Stimulated activated CD4-positive, alpha-beta T cell treated with anti-CD3 and anti-CD28 coated beads, Interleukin-12 subunit alpha, Interleukin-12 subunit beta, amount 100 ng/mL, for 48 hours (primary cell): ENCODE measurements at regions not wholly inside any gene's neighbourhood (a gene's known extent, or its start where the extent isn't known, plus 50 kb on each side); places are given as distances from the start of the nearest gene placed in this dataset.
"Not testable (repeated sequence)": the region's sequence is repeated elsewhere in the genome, so short reads cannot be mapped to it uniquely, and the experiment has no call there.

Experiments
- DNase-seq, 3 donors: peaks; one replicate each; pipeline ENCODE4 v3.0.0-alpha.2; 2020; ENCODE audit warnings: low read depth in 2 of 3, low spot score in 1 of 3

DNA sequence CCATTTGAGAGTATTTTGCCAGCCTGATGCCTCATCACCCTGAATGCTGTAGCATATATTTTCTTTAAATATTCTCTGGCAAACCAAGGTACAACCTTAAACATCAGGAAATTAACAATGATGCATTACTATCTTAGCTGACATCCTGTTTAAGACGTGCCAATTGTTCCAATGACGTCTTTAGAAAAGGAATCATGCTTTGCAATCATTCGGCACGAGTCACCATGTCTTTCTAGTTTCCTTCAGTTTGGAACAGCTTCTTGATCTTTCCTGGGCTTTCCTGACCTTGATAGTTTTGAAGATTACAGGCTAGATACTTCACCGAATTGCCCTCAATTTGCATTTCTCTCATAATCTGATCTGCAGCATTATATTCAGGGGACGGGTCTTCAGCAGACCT, 88.2 kb upstream of the GLI2 start:
- DNase-seq = no peak

DNA sequence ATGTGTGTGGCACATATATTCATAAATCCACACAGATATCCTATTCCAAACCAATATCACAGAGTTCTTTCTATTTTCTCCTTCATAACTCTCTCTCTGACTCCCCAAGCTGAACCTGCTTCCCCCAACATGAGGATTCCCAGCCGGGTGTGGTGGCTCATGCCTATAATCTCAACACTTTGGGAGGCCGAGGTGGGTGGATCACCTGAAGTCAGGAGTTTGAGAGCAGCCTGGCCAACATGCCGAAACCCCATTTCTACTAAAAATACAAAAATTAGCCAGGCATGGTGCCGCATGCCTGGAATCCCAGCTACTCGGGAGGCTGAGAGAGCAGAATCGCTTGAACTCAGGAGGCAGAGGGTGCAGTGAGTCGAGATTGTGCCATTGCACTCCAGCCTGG, 86.3 kb upstream of the GLI2 start:
- not testable (repeated sequence) for DNase-seq

DNA sequence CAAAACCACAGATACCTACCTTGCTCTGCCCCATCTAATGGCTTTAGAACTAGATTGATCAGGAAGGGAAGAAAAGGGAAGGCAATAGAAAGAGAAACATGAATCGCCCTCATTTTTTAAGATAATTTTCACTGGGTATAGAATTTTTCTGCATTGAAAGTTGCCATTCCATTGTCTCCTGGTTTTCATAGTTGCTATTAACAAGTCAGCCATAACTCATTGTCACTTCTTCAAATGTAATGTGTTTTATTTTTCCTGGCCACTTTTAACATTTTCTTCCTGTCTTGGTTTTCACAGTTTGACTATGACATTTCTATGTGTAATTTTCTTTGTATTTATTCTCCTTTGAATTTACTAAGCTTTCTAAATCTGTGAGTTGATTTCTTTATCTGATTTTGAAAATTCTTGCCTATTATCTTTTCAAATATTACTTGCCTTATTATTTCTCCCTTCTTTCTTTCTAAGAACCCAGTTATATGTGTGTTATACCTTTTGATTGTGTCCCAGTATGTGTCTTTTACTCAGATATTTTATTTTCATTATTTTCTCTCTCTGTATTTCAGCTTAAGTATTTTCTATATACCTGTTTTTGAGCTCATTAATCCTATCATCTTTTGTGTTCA, 85.5 kb upstream of the GLI2 start:
- no peak for DNase-seq

DNA sequence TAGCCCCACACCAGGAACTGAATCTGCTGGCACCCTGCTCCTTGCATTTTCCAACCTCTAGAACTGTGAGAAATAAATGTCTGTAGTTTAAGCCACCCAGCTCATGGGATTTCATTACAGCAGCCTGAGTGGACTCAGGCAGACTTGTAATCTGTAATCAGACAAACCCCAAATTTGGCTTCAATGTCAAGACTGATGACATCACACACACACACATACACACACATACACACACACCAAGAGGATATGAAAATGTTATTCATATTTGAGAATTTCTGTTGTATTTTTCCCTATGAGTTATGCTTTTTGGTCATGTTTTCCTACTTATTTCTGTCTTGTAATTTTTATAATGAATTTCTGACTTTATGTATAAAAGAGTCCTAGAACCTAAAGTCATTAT, 83.8 kb upstream of the GLI2 start:
- DNase-seq = no peak

DNA sequence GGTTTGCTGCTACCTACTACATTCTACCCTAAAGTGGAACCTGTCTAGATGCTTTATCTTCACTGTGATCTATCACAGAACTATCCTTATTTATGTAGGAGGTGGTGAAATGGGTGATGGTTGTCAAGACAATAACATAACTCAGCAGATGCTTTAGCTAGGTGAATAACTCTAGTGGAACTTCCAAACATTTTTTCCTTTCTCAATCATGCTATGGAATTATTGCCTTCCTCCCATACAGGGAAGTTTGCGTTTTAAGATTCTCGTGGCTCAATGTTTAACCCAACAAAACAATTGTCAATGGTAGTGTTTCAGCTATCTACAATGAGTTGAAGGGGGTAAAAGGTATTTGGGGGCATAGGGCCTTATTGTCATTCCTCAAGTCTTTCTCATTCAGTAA, 82.6 kb upstream of the GLI2 start:
- no peak for DNase-seq

DNA sequence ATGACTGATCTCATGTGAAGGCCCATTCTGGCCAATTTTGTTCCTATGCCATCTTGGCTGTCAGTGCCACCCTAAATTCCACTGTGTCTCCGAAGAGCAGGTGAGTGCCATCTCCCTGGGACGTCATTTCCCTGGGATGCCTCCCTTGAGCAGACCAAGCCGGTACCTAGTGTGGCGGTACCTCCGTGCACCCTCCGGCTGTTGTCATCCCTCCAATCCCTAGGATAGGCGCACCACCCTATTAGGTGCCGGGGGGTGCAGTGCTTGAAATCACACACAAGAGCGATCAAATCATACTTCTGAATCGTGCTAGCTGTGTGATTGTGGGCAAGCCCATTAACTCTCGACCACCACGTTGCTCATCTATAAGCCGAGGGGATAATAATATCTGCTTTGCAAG, 81.8 kb upstream of the GLI2 start:
- no peak for DNase-seq

DNA sequence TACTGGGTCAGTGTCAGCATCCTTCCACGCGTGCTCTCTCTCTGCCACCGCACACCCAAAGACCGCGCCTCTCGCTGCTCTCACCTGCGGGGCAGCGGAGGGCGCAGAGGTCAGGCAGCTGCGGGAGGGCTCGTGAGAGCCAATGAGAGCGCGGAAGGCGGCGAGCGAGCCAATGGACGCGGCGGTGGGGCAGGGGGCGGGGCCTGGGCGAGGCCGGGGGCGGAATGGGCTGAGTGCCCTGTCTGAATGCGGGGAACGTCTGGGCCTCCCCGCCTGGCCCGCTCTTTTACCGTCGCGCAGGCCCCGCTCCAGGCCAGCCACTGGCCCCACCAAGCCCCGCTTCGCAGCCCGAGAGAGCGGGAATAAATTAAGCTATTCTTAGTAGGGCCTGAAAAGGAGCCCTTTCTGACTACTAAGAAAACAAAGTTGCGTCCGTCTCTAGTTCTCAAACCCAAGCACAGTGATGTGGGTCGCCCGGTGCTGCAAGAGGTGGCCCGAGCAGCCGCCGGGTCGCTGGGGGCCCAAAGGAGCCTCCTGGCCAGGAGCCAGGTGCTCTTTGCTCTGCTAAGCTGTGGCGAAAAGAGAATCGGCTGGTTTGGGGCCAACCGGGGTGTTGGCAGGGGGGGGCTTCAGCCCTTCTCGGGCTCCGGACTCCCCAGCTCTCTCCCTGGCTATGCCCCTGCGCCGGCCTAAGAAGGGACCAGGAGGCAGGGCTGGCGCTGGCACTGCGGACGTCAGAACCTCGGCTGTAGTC, 81.1 kb upstream of the GLI2 start:
- DNase-seq = no peak

DNA sequence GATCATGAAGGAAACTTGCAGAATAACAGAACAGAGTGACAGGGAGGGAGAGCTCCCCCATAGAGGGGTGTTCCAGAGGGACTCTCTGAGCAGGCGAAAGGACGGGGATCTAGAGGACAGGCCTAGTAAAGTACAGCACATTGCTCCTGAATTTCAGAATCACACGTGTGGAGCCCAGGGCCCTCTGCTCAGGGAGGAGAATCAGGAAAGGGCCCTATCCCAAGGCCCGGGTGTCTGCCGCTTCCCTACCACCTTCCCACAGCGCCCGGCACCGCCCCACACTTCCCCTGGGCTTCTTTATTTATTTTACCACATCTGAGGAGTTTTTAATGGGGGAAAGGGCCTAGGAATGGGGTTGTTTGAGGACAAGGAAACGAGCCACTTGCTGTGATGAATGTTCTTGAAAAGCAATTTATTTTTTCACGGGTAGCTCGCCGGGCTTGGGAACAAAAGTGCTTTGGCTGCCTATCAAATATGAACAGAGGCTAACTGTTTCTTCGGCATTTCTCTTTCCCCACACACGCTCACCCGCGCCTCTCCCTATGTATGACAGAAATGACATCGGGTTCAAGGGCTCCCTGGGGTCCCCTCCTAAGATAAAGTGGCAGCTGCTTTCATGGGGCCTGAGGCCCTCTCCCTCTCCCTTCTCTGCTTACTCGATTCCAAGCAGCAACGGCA, 79.3 kb upstream of the GLI2 start:
- DNase-seq = no peak

DNA sequence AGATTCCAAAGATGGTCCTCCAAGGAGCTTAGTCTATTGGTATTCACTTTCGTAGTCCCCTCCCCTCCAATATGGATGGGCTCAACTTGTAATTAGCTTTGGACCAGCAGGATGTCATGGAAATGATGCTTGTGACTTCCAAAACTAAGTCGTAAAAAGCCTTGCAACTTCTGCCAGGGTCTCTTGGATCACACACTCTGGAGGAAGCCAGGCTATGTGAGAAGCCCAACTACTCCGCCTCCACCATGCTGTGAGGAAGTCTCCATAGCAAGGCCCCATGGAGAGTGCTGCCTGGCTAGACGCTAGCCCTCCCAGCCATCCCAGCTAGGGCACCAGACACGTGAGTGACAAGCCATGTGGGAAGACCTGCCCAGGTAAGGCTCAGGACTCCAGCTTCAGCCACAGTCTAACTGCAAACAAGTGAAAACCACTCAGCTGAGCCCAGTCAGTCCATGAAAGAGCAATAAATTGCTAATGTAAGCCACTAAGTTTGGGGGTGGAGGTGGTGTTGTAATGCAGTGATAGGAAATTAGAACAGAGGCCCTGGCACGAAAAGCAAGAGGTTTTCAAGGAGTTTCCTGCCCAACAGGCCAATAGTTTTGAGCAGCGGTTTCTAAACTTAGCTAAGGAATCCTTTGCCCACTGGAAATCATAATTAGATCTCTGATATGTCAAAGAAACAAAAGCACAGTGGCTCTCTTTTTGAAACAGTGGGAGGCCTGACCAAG, 77.5 kb upstream of the GLI2 start:
- no peak for DNase-seq

DNA sequence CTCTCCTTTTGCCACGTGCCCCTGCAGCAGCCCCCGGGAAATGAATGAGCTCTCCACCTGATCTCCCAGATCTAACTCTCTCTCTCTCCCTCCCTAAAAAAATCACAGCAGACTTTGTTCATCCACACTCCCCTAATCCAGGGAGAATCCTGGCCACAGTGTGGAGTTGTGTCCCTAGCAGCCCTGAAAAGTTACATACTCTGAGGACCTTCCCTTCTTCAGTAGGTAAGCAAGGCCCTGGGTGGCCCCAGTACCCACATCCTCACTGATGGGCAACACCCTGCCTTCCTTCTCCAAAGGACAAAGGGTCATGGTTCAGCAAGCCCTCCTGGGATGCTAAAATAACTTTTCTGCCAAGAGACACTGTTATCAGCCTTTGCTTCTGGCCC, 76.9 kb upstream of the GLI2 start:
- DNase-seq = no peak

DNA sequence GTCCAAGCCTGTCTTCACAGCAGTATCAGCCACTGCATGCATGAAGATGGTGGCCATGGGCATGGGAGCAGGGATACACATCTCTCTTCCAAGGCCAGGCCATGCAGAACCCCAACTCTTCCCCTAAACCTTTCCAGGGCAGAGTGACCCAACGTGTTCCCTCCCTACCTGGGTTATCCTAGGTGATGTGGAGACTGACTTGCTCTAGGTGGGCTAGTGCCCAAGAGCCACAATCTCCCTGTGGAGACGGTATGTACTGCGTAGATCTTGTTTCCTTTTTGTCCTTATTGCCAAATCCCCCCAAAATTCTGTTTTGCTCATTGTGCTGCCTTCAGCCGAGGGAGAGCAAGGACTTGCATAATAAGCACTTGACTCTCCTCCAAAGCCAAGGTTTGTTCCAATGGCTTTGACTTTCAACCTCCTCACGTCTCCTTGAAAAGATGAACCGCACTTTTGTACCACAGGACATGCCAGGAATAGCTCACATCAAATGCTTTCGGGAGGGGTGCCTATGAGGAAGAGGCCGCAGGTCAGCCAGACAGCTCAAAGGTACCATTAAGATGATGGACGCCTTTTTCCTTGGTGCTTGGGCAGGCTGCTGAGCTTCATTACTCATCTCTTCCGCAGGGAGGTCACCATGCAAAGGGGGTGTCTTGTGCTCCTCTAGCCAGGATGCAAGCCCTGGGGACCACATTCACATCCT, 76.2 kb upstream of the GLI2 start:
- DNase-seq = no peak

DNA sequence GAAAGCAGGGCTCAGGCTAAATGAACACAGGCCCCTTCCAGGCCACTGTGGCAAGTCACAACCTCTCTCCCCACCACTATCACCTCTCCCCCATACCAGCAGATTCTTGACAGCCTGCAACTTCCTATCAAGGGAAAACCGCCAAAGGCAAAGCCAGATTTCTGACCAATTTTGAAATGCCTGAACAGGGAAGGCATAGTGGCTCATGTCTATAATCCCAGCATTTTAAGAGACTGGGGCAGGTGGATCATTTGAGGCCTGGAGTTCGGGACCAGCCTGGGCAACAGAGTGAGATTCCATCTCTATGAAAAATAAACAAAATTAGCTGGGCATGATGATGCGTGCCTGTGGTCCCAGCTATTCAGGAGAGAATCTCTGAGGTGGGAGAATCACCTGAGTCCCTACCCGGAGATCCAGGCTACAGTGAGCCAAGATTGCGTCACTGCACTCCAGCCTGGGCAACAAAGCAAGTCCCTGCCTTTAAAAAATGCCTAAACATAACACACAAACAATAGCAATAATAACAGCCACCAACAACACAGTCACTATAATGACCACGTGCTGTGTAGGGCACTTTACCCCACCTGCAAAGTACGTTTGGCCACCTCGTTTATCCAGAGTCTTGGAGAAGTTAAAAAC, 75.5 kb upstream of the GLI2 start:
- no peak for DNase-seq

DNA sequence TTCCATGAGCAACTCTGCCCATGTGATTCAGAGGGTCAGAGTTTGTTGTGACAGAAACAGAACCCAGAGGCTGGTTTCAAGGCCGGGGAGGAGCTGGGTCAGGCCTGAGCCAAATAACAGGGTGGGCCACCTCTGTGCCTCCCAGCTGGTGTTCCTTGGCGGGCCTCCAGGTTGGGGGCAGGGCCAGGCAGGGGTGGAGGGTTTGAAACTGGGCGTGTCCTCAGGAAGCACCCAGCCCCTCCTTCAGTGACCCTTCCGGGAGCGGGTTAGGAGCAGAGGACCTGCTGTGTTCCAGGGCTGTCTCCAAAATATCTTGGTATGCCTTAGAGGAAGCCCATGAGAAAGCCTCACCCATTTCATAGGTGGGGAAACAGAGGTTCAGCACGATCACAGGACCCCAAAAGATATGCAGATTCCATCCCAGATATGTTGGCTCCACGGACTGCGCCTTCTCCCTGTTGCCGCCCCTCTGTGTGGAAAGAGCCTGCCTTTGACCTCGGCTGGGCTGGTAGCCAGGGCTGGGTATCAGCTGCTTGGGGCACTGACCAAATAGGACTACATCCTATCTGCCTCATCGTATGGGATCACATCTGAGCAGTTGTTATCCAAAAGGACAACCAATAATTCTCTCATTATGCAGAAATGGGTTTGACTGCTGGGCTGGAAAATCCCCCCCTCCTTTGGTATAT, 74.8 kb upstream of the GLI2 start:
- DNase-seq = no peak

DNA sequence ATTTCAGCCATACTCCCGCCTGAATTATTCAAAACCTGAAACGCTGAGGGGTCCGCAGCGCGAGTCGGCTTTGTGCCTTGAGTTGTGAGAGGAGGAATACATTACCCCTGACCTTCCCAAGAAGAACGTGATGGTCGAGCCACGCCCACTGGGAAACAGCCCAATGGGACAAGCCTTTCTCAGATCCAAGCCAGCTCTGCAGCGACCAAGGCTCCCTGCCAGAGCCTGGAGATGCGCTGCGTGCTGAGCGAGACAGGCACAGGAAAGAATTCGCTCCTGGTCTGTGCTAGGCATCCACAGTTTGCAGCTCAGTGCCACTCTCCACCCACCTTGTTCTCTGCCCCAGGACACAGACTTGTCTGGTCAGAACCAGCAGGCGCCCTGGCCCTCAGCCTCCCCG, 74.1 kb upstream of the GLI2 start:
- DNase-seq = no peak

DNA sequence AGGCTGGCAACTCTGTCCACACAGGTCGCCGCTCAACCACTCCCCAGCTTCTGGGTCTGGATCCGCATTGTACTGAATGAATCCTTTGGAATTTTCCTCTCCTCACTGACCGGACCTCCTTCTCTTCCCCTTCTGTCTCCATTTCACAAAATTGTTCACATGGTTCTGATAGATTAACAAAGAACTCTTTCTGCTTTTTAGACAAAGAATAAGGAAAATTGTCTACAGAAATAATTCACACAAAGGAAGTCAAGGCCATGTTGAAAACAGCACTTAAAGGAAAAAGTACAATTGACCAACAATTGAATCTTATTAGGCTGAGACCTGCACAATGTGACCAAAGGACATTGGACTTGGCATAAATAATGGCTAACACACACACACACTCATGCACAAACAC, 73.6 kb upstream of the GLI2 start:
- DNase-seq = no peak

DNA sequence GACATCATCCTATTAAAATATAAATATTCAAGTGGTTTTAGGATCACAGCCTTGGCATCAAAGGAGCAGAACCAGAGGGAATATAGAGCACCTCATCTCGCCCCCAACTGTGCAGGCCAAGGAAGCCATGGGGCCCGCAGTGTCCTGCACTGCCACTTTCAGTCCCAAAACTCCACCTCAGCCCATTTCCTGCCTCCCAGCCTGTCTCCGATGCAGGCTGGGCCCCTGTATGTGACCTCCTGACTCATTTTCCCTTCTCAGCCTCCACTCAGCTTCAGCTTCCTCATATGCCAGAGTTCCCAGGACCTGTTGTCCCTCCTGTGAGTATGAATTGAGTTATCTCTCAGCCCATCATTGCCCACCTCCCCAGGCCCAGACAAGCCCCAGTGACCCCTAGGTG, 72.9 kb upstream of the GLI2 start:
- no peak for DNase-seq

DNA sequence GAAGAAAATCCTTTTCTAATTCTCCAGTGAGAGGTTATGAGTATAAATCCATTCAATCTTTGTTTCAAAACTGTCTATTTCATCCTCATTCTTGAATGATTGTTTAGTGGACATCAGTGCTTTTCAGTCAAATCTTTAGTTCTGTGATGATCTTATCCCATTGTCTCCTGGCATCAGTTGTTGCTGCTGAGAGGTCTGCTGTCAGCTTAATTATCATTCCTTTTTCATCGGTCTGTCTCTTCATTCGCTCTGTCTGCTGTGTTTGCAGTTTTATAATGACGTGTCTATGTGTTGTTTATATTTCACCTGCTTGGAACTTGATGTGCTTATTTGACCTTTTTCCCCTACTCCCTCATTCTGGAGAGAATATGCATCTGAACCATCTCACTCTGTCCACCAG, 69.2 kb upstream of the GLI2 start:
- no peak for DNase-seq

DNA sequence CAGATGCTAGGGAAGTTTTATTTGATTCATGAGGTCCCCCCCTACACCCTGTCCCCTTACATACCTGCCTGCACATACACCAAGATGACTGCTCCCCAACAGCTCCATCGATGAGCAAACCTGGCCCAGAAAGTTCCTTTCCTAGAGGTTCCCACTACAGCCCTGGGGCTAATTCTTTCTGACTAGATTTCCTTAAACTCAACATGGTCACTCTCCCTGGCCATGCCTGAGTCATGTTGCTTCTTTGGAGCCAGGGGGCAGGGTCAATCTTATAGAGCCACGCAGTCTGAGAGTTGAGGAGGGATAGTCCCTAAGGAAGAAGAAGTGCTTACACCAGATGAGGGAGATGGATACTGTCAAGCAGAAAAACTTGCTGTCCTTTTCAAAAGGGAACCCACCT, 67.7 kb upstream of the GLI2 start:
- DNase-seq = no peak

DNA sequence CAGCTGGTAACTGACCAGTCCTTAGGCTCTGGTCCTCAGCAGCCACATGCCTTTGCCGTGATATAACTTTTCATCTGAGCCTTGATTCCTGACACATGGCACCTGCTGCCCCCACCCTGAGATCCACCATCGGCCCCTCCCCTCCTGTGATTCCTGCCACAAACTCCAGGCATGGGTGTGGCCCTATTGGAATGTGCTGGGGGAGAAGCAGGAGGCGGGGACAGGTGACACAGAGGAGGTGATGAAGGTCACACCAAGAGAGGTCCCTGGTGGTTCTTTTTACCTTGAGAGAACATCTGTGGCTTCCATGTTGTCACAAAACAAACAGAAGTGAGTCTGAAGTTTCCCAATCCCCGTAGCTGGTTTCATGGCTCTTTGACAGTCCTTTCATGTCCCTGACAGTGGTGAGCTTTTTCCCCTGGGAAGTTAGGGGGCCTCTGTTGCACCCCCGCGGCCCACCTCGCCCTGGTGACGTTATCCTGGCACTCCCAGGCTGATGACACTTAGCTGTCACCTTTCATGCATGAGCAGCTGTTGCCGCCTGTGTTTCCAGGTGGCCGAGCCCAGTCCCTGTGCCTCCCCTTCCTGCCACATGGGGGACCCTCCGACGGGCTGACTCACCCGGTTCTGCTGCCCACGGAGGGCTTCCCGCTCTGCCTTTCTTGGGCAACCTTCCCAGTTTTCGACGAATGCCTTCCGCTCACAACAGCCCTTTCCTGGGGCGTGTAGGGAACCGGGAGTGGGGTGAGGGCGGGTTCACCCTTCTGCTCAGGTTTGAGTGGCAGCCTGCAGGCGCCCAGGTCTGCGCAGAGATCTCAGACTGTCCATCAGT, 66.3 kb upstream of the GLI2 start:
- DNase-seq = no peak
